Endothelial cell of umbilical vein (primary cell): ENCODE measurements at regions not wholly inside any gene's neighbourhood (a gene's known extent, or its start where the extent isn't known, plus 50 kb on each side); places are given as distances from the start of the nearest gene placed in this dataset.
"Not testable (repeated sequence)": the region's sequence is repeated elsewhere in the genome, so short reads cannot be mapped to it uniquely, and the experiment has no call there.

Experiments used
- BruUV-seq: library from RNA; stranded (reverse); fragments of 400-500 nt; replicated peaks from 2 replicates; lab custom pipeline; 2021; lab: Mats Ljungman, UMichigan
- CTCF ChIA-PET: fragments of 300-600, 350-600 bp; sonication (Branson Sonifier 250); formaldehyde crosslinking; loops from one replicate; lab custom pipeline; 2021; ENCODE audit warnings: antibody characterized with exemption, inconsistent platforms; lab: Charles Lee
- POLR2A ChIA-PET: fragments of 300-600, 350-600 bp; sonication (Branson Sonifier 250); formaldehyde crosslinking; loops from one replicate; lab custom pipeline; 2021; ENCODE audit warnings: antibody characterized with exemption, inconsistent platforms; lab: Charles Lee
- DNase-seq: peaks from one replicate; pipeline ENCODE4 v3.0.0-alpha.2; 2011; ENCODE audit warnings: low read depth, low spot score
- FAIRE-seq: peaks from 2 replicates; lab custom pipeline; 2011; peaks lifted over from hg19 to GRCh38; lab: Jason Lieb, UNC
- H2AFZ ChIP-seq: 2 replicates; pipeline ENCODE4 v1.6.0; 2012; ENCODE audit warnings: low read depth, low read length, control low read depth, inconsistent platforms
- H3K27ac ChIP-seq: 2 replicates; pipeline ENCODE4 v1.5.1; 2011; ENCODE audit warnings: low read depth, mild to moderate bottlenecking, control low read depth, low read length, moderate library complexity; ENCODE audit not compliant: insufficient read depth
- H3K27me3 ChIP-seq, 2 experiments: 2 replicates each; pipeline versions ENCODE4 v1.6.0 to v1.6.1; 2011; ENCODE audit warnings: low read length in 2 of 2, mixed read lengths in 1 of 2; ENCODE audit not compliant: control insufficient read depth in 2 of 2, insufficient read depth in 2 of 2
- H3K36me3 ChIP-seq, 2 experiments: 2 replicates in 1 of 2; 3 replicates in 1 of 2; pipeline ENCODE4 v1.5.1; 2011; ENCODE audit warnings: low read length in 2 of 2, mild to moderate bottlenecking in 1 of 2, moderate library complexity in 1 of 2; ENCODE audit not compliant: control insufficient read depth in 2 of 2, insufficient read depth in 2 of 2; ENCODE audit errors: extremely low read depth in 1 of 2
- H3K4me1 ChIP-seq: 3 replicates; pipeline ENCODE4 v1.5.1; 2011; ENCODE audit warnings: mild to moderate bottlenecking, low read length; ENCODE audit not compliant: control insufficient read depth, insufficient read depth; ENCODE audit errors: extremely low read depth
- H3K4me2 ChIP-seq: 2 replicates; pipeline ENCODE4 v1.6.1; 2011; ENCODE audit warnings: low read length, control low read depth, mixed read lengths; ENCODE audit not compliant: insufficient read depth
- H3K4me3 ChIP-seq, 3 experiments: fragments of 200-600 bp in 1 of 3; sonication (generic), shearing (Covaris generic) in 1 of 3; replicated peaks in 1 of 3; 2 replicates each; pipeline ENCODE4 v1.5.1; 2011 to 2016; ENCODE audit warnings: control low read depth in 3 of 3, low read length in 3 of 3, mild to moderate bottlenecking in 2 of 3, inconsistent platforms in 1 of 3, low read depth in 1 of 3, moderate library complexity in 1 of 3; ENCODE audit not compliant: insufficient read depth in 1 of 3
- H3K79me2 ChIP-seq: 2 replicates; pipeline ENCODE4 v1.6.0; 2012; ENCODE audit warnings: low read length, inconsistent platforms; ENCODE audit not compliant: control insufficient read depth, insufficient read depth
- H3K9ac ChIP-seq: replicated peaks from 2 replicates; pipeline ENCODE3; 2011; ENCODE audit warnings: low read length, control low read depth; ENCODE audit not compliant: insufficient read depth; ENCODE audit errors: extremely low read depth
- H3K9me1 ChIP-seq: replicated peaks from 3 replicates; pipeline ENCODE4 v1.6.0; 2011; ENCODE audit warnings: mild to moderate bottlenecking, low read length; ENCODE audit not compliant: control insufficient read depth, insufficient read depth; ENCODE audit errors: extremely low read depth
- H3K9me3 ChIP-seq: replicated peaks from 2 replicates; pipeline ENCODE4 v1.5.1; 2012; ENCODE audit warnings: low read length, inconsistent platforms; ENCODE audit not compliant: control insufficient read depth, insufficient read depth
- H4K20me1 ChIP-seq: replicated peaks from 2 replicates; pipeline ENCODE3; 2011; ENCODE audit warnings: mild to moderate bottlenecking, low read length; ENCODE audit not compliant: control insufficient read depth, insufficient read depth; ENCODE audit errors: extremely low read depth
- EZH2 ChIP-seq: IDR thresholded peaks from 2 replicates; pipeline ENCODE4 v1.6.1; 2012; ENCODE audit warnings: borderline replicate concordance, low read depth, mild to moderate bottlenecking, moderate library complexity, low read length, inconsistent platforms; ENCODE audit not compliant: severe bottlenecking
- FOS ChIP-seq: IDR thresholded peaks from 2 replicates; pipeline ENCODE4 v1.6.1; 2011; ENCODE audit warnings: mild to moderate bottlenecking, low read length, moderate library complexity, borderline replicate concordance; ENCODE audit not compliant: insufficient read depth
- JUN ChIP-seq: IDR thresholded peaks from 2 replicates; pipeline ENCODE4 v1.6.1; 2011; ENCODE audit warnings: borderline replicate concordance, low read depth; ENCODE audit not compliant: insufficient read length, insufficient read depth
- MYC ChIP-seq: IDR thresholded peaks from one replicate; pipeline ENCODE4 v1.6.1; 2011; ENCODE audit warnings: mild to moderate bottlenecking, low read depth, low read length
- POLR2AphosphoS5 ChIP-seq: IDR thresholded peaks from 2 replicates; pipeline ENCODE4 v1.6.1; 2012; ENCODE audit warnings: low read depth, mild to moderate bottlenecking, control low read depth, low read length, moderate library complexity; ENCODE audit not compliant: insufficient read depth
- dilution Hi-C: fragments of 300-500 bp; cut with MboI; formaldehyde crosslinking; loops from one replicate; pipeline ENCODE4 v1.15.0; 2019; ENCODE audit warnings: low sequenced_read_pairs; ENCODE audit not compliant: extremely low pct_ligation_motif_present
- intact Hi-C: fragments of 100-400 bp; cut with micrococcal nuclease; formaldehyde crosslinking; loops from one replicate; pipeline ENCODE4 v1.10.0; 2022
- TF ChIP-seq, protein P1 (sequence below): IDR thresholded peaks from 2 replicates; pipeline ENCODE4 v1.6.1; 2011; ENCODE audit not compliant: insufficient read depth, insufficient read length
- TF ChIP-seq, protein P2 (sequence below), 2 donors: IDR thresholded peaks; 1 replicate in 1 of 2; 2 replicates in 1 of 2; pipeline ENCODE4 v1.5.1; 2011; ENCODE audit warnings: low read length in 2 of 2, mild to moderate bottlenecking in 2 of 2, moderate library complexity in 2 of 2, control low read depth in 1 of 2, inconsistent platforms in 1 of 2, low read depth in 1 of 2; ENCODE audit not compliant: insufficient read depth in 1 of 2; ENCODE audit errors: extremely low read depth in 1 of 2

DNA sequence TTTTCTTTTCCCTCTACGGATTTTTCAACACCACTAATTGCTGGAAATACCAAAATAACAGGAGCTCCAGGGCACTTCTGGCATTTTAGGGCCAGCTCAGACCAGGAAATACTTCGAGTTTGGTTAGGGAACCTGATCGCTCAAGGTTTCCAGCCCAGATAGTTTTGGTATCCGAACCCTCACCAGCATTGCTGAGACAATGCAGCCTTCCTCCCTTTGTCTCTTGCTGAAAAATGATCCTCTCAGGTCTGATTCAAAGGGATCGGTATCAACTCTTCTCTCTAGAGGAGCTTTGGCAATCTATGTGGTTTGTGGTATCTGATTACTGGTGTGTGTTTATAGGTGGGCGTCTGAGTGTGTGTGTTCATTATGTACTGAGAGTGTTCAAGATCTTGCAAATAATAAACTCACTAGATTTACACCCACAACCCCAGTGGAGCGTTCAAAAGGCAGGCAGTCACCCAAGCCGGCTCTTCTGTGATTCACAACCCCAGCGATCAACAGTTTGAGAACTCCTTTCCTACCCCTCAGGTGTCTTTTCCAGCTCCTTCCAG, 122.8 kb upstream of the EGFLAM start:
- FAIRE-seq (no peak), DNase-seq (no peak)
- Histone ChIP-seq H3K4me3 (no peak overlapping the region), H2AFZ (no peak overlapping the region), H3K27ac (no peak overlapping the region), H3K4me1 (no peaks in the 10 kb centered on the region), H4K20me1 (no peaks in the 10 kb centered on the region), H3K4me2 (no peak overlapping the region), H3K27me3 (no peaks in the 10 kb centered on the region), H3K9me3 (no peaks in the 10 kb centered on the region), H3K79me2 (no peaks in the 10 kb centered on the region), H3K36me3 (no peaks in the 10 kb centered on the region), H3K9me1 (no peaks in the 10 kb centered on the region), H3K9ac (no peak overlapping the region)
- no peak for TF ChIP-seq EZH2
- TF ChIP-seq JUN, result no peak
- TF ChIP-seq FOS, result no peak
- TF ChIP-seq, protein P1, sequence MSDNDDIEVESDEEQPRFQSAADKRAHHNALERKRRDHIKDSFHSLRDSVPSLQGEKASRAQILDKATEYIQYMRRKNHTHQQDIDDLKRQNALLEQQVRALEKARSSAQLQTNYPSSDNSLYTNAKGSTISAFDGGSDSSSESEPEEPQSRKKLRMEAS, result no peak
- ChIA-PET POLR2A (no interaction called here), CTCF (no interaction called here)
- BruUV-seq, result no TSS peak
- intact Hi-C loops, result no loop called here
- dilution Hi-C loops, result no loop called here

DNA sequence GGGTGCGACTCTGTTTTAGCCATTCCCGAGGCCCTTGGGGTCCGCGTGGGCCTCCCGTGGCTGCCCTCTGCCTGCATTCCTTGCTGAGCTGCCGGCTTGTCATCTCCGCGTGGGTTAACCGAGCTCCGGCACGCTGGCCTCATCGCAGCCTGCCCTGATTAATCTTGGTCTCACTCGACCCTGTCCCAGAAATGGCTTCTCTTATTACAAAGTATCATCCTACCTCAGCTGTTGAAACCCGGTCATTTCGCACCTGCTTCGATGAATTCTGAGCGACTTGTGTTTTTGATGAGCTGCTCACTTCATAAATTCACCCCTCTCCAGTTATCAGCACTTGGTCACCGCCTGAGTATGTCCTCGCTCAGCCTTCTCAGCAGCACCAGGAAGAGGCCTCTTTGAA, 123.5 kb upstream of the EGFLAM start:
- no peak for FAIRE-seq
- no TSS peak for BruUV-seq

DNA sequence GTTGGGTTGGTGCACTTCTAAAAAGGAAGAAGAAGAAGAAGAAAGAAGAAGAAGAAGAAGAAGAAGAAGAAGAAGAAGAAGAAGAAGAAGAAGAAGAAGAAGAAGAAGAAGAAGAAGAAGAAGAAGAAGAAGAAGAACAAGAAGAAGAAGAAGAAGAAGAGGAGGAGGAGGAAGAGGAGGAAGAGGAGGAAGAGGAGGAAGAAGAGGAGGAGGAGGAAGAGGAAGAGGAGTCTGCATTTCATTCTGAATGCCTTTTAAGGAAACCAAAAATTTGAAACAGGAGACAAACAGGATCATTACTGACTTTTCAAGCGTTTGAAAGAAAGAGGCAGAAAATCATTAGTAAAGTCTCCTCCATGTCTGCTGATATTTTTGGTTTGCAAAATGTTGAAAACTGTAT, 124.1 kb upstream of the EGFLAM start:
- H3K9ac ChIP-seq, H3K27ac ChIP-seq, H3K4me1 ChIP-seq, H3K4me3 ChIP-seq, H3K9me1 ChIP-seq, BruUV-seq, intact Hi-C loops, H4K20me1 ChIP-seq, CTCF ChIA-PET, H3K27me3 ChIP-seq, DNase-seq, POLR2A ChIA-PET, H3K79me2 ChIP-seq, H3K9me3 ChIP-seq, dilution Hi-C loops, H3K4me2 ChIP-seq, FAIRE-seq, H3K36me3 ChIP-seq, H2AFZ ChIP-seq: not testable (repeated sequence)

More for the DNA sequence above, 123.5 kb upstream of the EGFLAM start:
- no peak overlapping the region for H3K4me2 ChIP-seq
- H3K9me3 ChIP-seq, result no peaks in the 10 kb centered on the region
- H3K9ac ChIP-seq, result no peak overlapping the region
- no peaks in the 10 kb centered on the region for H3K27me3 ChIP-seq
- no peak for DNase-seq
- dilution Hi-C loops, result no loop called here
- H3K4me3 ChIP-seq, result no peak overlapping the region
- H4K20me1 ChIP-seq, result no peaks in the 10 kb centered on the region
- CTCF ChIA-PET, result no interaction called here
- POLR2A ChIA-PET, result no interaction called here
- no peak overlapping the region for H2AFZ ChIP-seq
- H3K4me1 ChIP-seq, result no peaks in the 10 kb centered on the region
- intact Hi-C loops, result no loop called here
- H3K9me1 ChIP-seq, result no peaks in the 10 kb centered on the region
- H3K27ac ChIP-seq, result no peak overlapping the region
- no peaks in the 10 kb centered on the region for H3K36me3 ChIP-seq
- no peaks in the 10 kb centered on the region for H3K79me2 ChIP-seq
- TF ChIP-seq, protein P2, sequence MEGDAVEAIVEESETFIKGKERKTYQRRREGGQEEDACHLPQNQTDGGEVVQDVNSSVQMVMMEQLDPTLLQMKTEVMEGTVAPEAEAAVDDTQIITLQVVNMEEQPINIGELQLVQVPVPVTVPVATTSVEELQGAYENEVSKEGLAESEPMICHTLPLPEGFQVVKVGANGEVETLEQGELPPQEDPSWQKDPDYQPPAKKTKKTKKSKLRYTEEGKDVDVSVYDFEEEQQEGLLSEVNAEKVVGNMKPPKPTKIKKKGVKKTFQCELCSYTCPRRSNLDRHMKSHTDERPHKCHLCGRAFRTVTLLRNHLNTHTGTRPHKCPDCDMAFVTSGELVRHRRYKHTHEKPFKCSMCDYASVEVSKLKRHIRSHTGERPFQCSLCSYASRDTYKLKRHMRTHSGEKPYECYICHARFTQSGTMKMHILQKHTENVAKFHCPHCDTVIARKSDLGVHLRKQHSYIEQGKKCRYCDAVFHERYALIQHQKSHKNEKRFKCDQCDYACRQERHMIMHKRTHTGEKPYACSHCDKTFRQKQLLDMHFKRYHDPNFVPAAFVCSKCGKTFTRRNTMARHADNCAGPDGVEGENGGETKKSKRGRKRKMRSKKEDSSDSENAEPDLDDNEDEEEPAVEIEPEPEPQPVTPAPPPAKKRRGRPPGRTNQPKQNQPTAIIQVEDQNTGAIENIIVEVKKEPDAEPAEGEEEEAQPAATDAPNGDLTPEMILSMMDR (IDR thresholded peaks at IDR 0.05; ENCODE audit: extremely low read depth in 1 of 2, insufficient read depth in 1 of 2, low read depth in 1 of 2, low read length in 2 of 2), result no peak
- no peak for TF ChIP-seq POLR2AphosphoS5
- no peak for TF ChIP-seq JUN
- TF ChIP-seq, protein P1, result no peak
- no peak for TF ChIP-seq MYC
